ENCODE measurements at regions not wholly inside any gene's neighbourhood (a gene's known extent, or its start where the extent isn't known, plus 50 kb on each side); places are given as distances from the start of the nearest gene placed in this dataset.

- dilution Hi-C loops (cut with HindIII; ENCODE audit: low sequenced_read_pairs, unreplicated experiment) = no loop called here
- H2AK9ac ChIP-seq (replicated peaks; ENCODE audit: low read depth, low read length, poor library complexity) = no peak overlapping the region
- ATAC-seq (ENCODE audit: low read depth) (no peak), DNase-seq (no peak)
- no peak overlapping the region for H2BK20ac ChIP-seq (ENCODE audit: low read depth, low read length)
- H3K9ac ChIP-seq (ENCODE audit: low read depth, low read length) = no peak overlapping the region
- H2AFZ ChIP-seq (replicated peaks; ENCODE audit: low read length, poor library complexity) = no peak overlapping the region
- no peak overlapping the region for H3K4me3 ChIP-seq (ENCODE audit: insufficient read depth, low read depth, low read length)
- no peaks in the 10 kb centered on the region for H3K9me3 ChIP-seq (ENCODE audit: control insufficient read depth, insufficient read depth, low read length)
- no peaks in the 10 kb centered on the region for H3K27me3 ChIP-seq (ENCODE audit: control insufficient read depth, insufficient read depth, low read length)
- no peak overlapping the region for H3K18ac ChIP-seq (ENCODE audit: low read depth, low read length)
- no peak overlapping the region for H3K14ac ChIP-seq (replicated peaks; ENCODE audit: low read depth, low read length)
- H3K4me1 ChIP-seq (ENCODE audit: control insufficient read depth, insufficient read depth, low read length) = peaks cover 8% of the 10 kb centered on the region
- in situ Hi-C loops (cut with MboI; ENCODE audit: low sequenced_read_pairs) = no loop called here
- no peak overlapping the region for H2BK15ac ChIP-seq (ENCODE audit: low read depth, low read length)
- H2BK5ac ChIP-seq (ENCODE audit: low read depth, low read length, poor library complexity, severe bottlenecking) = no peak overlapping the region
- TF ChIP-seq USF2 (IDR thresholded peaks at IDR 0.05; ENCODE audit: low read depth, low read length) (no peak), MAZ (IDR thresholded peaks at IDR 0.05; ENCODE audit: borderline replicate concordance, low read depth, low read length) (no peak), POLR2A (IDR thresholded peaks at IDR 0.05; ENCODE audit: low read depth, low read length) (no peak), RFX5 (IDR thresholded peaks at IDR 0.05; ENCODE audit: low read depth, low read length) (no peak), RCOR1 (IDR thresholded peaks at IDR 0.05; ENCODE audit: insufficient replicate concordance, low read length) (no peak), CHD1 (IDR thresholded peaks at IDR 0.05; ENCODE audit: low read depth, low read length) (no peak), CEBPB (IDR thresholded peaks at IDR 0.05; ENCODE audit: low read depth, low read length) (no peak), FOS (IDR thresholded peaks at IDR 0.05; ENCODE audit: low read depth, low read length) (no peak), CTCF (conservative IDR thresholded peaks at IDR 0.05; ENCODE audit: low read depth, low read length) (no peak), RAD21 (IDR thresholded peaks at IDR 0.05; ENCODE audit: low read length) (no peak), ELK1 (IDR thresholded peaks at IDR 0.05; ENCODE audit: borderline replicate concordance, low read depth, low read length) (no peak), MAFK (IDR thresholded peaks at IDR 0.05; ENCODE audit: low read depth, low read length) (no peak), SMC3 (IDR thresholded peaks at IDR 0.05; ENCODE audit: low read depth, low read length) (no peak), BHLHE40 (IDR thresholded peaks at IDR 0.05; ENCODE audit: low read depth, low read length) (no peak), NFE2L2 (IDR thresholded peaks at IDR 0.05; ENCODE audit: low read depth, low read length) (no peak), MXI1 (IDR thresholded peaks at IDR 0.05; ENCODE audit: borderline replicate concordance, low read depth, low read length) (no peak)
- POLR2A ChIA-PET (ENCODE audit: unreplicated experiment) = no interaction called here
- H3K56ac ChIP-seq (ENCODE audit: extremely low read depth, insufficient read depth, low read length) = no peak overlapping the region
- no peak overlapping the region for H2BK120ac ChIP-seq (ENCODE audit: low read depth, low read length)
- no peak overlapping the region for H3K23ac ChIP-seq (ENCODE audit: low read depth, low read length)
- H4K91ac ChIP-seq (ENCODE audit: insufficient read depth, low read depth, low read length) = no peak overlapping the region
- peaks cover 10% of the 10 kb centered on the region for H3K9me1 ChIP-seq (ENCODE audit: insufficient read depth, low read length)
- H3K27ac ChIP-seq (ENCODE audit: insufficient read depth, low read length) = no peak overlapping the region
- H2AK5ac ChIP-seq (ENCODE audit: low read depth, low read length) = no peak overlapping the region
- H3K36me3 ChIP-seq (ENCODE audit: control insufficient read depth, insufficient read depth, low read length) = no peaks in the 10 kb centered on the region
- H4K20me1 ChIP-seq (ENCODE audit: insufficient read depth, low read length) = no peaks in the 10 kb centered on the region
- H4K5ac ChIP-seq (ENCODE audit: low read depth, low read length) = no peak overlapping the region
- BruUV-seq (replicated peaks) = no TSS peak
- H3K4ac ChIP-seq (ENCODE audit: low read depth, low read length) = no peak overlapping the region
- CTCF ChIA-PET = interaction anchor here (0.8 kb wide), 1 partner anchor 12 kb away, joined by 3 read pairs; no protein-coding TSS in a partner anchor
- intact Hi-C loops (cut with micrococcal nuclease) = no loop called here
- H4K8ac ChIP-seq (ENCODE audit: low read depth in 2 of 2, low read length in 2 of 2) = no peak overlapping the region
- H3K79me1 ChIP-seq (ENCODE audit: low read depth in 1 of 2, low read length in 2 of 2) = no peaks in the 10 kb centered on the region
- no peak overlapping the region for H3K4me2 ChIP-seq (ENCODE audit: low read depth, low read length)
These were observed 85.6 kb upstream of the KIT start for GRCh38 chr4:54572152-54572542.

All from IMR-90 (cell line).